K562 (cell line): ENCODE measurements at regions not wholly inside any gene's neighbourhood (a gene's known extent, or its start where the extent isn't known, plus 50 kb on each side); places are given as distances from the start of the nearest gene placed in this dataset.
A peak's percentile ranks its signal among the peaks of the same experiment; 100 is the strongest.
"Not testable (repeated sequence)": the region's sequence is repeated elsewhere in the genome, so short reads cannot be mapped to it uniquely, and the experiment has no call there.

Experiments used
- ATAC-seq: fragments of 200-7000 bp; cut with Tn5 transposase; 3 replicates; pipeline ENCODE4 v1.9.1; 2020; ENCODE audit warnings: moderate library complexity
- BruUV-seq: library from RNA; stranded (reverse); fragments of 400-500 nt; replicated peaks from 2 replicates; lab custom pipeline; 2021; lab: Mats Ljungman, UMichigan
- CTCF ChIA-PET: fragments of 300-600 bp; formaldehyde crosslinking; extraction: SDS; loops from one replicate; lab custom pipeline; 2021; ENCODE audit warnings: low intra/inter-chr PET ratio; lab: Yijun Ruan, JAX
- POLR2A ChIA-PET: fragments of 300-600, 350-650 bp; sonication (Branson Sonifier 250); formaldehyde crosslinking; extraction: SDS; loops from one replicate; lab custom pipeline; 2021; ENCODE audit warnings: antibody characterized with exemption, inconsistent platforms; lab: Yijun Ruan, JAX
- DNase-seq, 4 experiments: peaks; one replicate each; pipeline versions ENCODE4 v3.0.0 to v3.0.0-alpha.2; 2011 to 2018; ENCODE audit warnings: low spot score in 3 of 4, mixed read lengths in 3 of 4; ENCODE audit errors: extremely low read depth in 1 of 4
- FAIRE-seq: peaks from 2 replicates; lab custom pipeline; 2011; peaks lifted over from hg19 to GRCh38; lab: Jason Lieb, UNC
- H2AFZ ChIP-seq: 2 replicates; pipeline ENCODE4 v1.6.0; 2011; ENCODE audit warnings: low read depth, low read length, control low read depth, inconsistent platforms
- H3K27ac ChIP-seq: fragments of 200-600 bp; 3 replicates; pipeline ENCODE4 v1.8.0; 2011; ENCODE audit warnings: low read depth, mild to moderate bottlenecking, control low read depth, inconsistent platforms, low read length, moderate library complexity, mixed read lengths; ENCODE audit errors: extremely low read depth
- H3K27me3 ChIP-seq, 2 experiments: fragments of 300-600 bp in 1 of 2; 2 replicates in 1 of 2; 3 replicates in 1 of 2; pipeline versions ENCODE4 v1.6.0 to v1.8.0; 2011; ENCODE audit warnings: inconsistent platforms in 2 of 2, low read length in 2 of 2, mild to moderate bottlenecking in 1 of 2, mixed read lengths in 1 of 2, moderate library complexity in 1 of 2; ENCODE audit not compliant: control insufficient read depth in 2 of 2, insufficient read depth in 2 of 2
- H3K36me3 ChIP-seq: fragments of 300-600 bp; 3 replicates; pipeline ENCODE4 v1.8.0; 2011; ENCODE audit warnings: mild to moderate bottlenecking, low read length, inconsistent platforms; ENCODE audit not compliant: control insufficient read depth, insufficient read depth
- H3K4me1 ChIP-seq, 2 experiments: fragments of 200-600 bp in 1 of 2; replicated peaks in 1 of 2; 2 replicates in 1 of 2; 3 replicates in 1 of 2; pipeline versions ENCODE4 v1.5.1 to v1.8.0; 2011; ENCODE audit warnings: inconsistent platforms in 2 of 2, low read length in 2 of 2, mild to moderate bottlenecking in 1 of 2, mixed read lengths in 1 of 2, moderate library complexity in 1 of 2; ENCODE audit not compliant: control insufficient read depth in 2 of 2, insufficient read depth in 2 of 2
- H3K4me2 ChIP-seq: 2 replicates; pipeline ENCODE4 v1.6.1; 2011; ENCODE audit warnings: low read length, control low read depth, inconsistent platforms, mixed read lengths; ENCODE audit not compliant: insufficient read depth
- H3K4me3 ChIP-seq: fragments of 200-600 bp; sonication (generic), shearing (Covaris generic); 2 replicates; pipeline ENCODE4 v1.5.1; 2016; ENCODE audit warnings: control low read depth, inconsistent platforms
- H3K79me2 ChIP-seq: fragments of 200-600 bp; 3 replicates; pipeline ENCODE4 v1.8.0; 2011; ENCODE audit warnings: low read length, inconsistent platforms; ENCODE audit not compliant: control insufficient read depth, insufficient read depth
- H3K9ac ChIP-seq, 2 experiments: 2 replicates each; pipeline versions ENCODE4 v1.6.0 to v1.6.1; 2011; ENCODE audit warnings: low read depth in 2 of 2, low read length in 2 of 2, control low read depth in 1 of 2, inconsistent platforms in 1 of 2, mild to moderate bottlenecking in 1 of 2, mixed read lengths in 1 of 2; ENCODE audit not compliant: insufficient read depth in 1 of 2
- H3K9me1 ChIP-seq: one replicate; pipeline ENCODE4 v1.6.0; 2011; ENCODE audit warnings: inconsistent platforms, mild to moderate bottlenecking, low read length, moderate library complexity; ENCODE audit not compliant: control insufficient read depth, insufficient read depth
- H3K9me3 ChIP-seq: replicated peaks from 2 replicates; pipeline ENCODE4 v1.5.1; 2011; ENCODE audit warnings: low read depth, low read length, inconsistent platforms; ENCODE audit not compliant: control insufficient read depth, insufficient read depth
- H4K20me1 ChIP-seq: replicated peaks from 2 replicates; pipeline ENCODE4 v1.6.1; 2011; ENCODE audit warnings: low read length, inconsistent platforms, mixed read lengths; ENCODE audit not compliant: control insufficient read depth, insufficient read depth
- CAMTA2 ChIP-seq: fragments of 250-450 bp; sonication (Bioruptor Pico); conservative IDR thresholded peaks from 2 replicates; pipeline ENCODE4 v1.5.1; 2022
- CEBPB ChIP-seq: fragments of 450-650 bp; IDR thresholded peaks from 2 replicates; pipeline ENCODE4 v1.6.1; 2016; ENCODE audit warnings: missing genetic modification characterization, missing compliant biosample characterization
- CEBPG ChIP-seq, 3 experiments: fragments of 200-800 bp in 1 of 3; sonication (Bioruptor generic) in 1 of 3; sonication (generic) in 1 of 3; formaldehyde crosslinking in 1 of 3; IDR thresholded peaks in 2 of 3; conservative IDR thresholded peaks in 1 of 3; 2 replicates each; pipeline versions ENCODE4 v1.6.1 to v1.8.0; 2016 to 2022; ENCODE audit warnings: missing compliant biosample characterization in 2 of 3, missing genetic modification characterization in 2 of 3, mild to moderate bottlenecking in 1 of 3, missing genetic modification reagents in 1 of 3
- KDM2B ChIP-seq: fragments of 250-450 bp; sonication (Bioruptor Pico); IDR thresholded peaks from 2 replicates; pipeline ENCODE4 v1.8.0; 2021; ENCODE audit warnings: mild to moderate bottlenecking, moderate library complexity
- MCM2 ChIP-seq: fragments of 450-650 bp; IDR thresholded peaks from 2 replicates; pipeline ENCODE4 v1.6.1; 2017; ENCODE audit warnings: low read depth, mild to moderate bottlenecking
- MYNN ChIP-seq, 2 experiments: sonication (generic); formaldehyde crosslinking in 1 of 2; IDR thresholded peaks; 2 replicates each; pipeline versions ENCODE4 v1.5.0 to v1.6.1; 2016 to 2020; ENCODE audit warnings: antibody characterized with exemption in 1 of 2, missing genetic modification reagents in 1 of 2
- NRF1 ChIP-seq, 2 experiments: fragments of 450-650 bp; IDR thresholded peaks in 1 of 2; conservative IDR thresholded peaks in 1 of 2; 2 replicates each; pipeline ENCODE4 v1.6.1; 2014; ENCODE audit warnings: mild to moderate bottlenecking in 2 of 2
- SMARCA4 ChIP-seq: fragments of 450-650 bp; IDR thresholded peaks from 2 replicates; pipeline ENCODE4 v1.6.1; 2016
- ZBTB1 ChIP-seq: sonication (generic); formaldehyde crosslinking; IDR thresholded peaks from 2 replicates; pipeline ENCODE4 v1.8.1; 2023; ENCODE audit warnings: missing genetic modification reagents, low read depth, mild to moderate bottlenecking, borderline replicate concordance
- ZNF3 ChIP-seq: fragments of 250-450 bp; sonication (Bioruptor Pico); IDR thresholded peaks from 2 replicates; pipeline ENCODE4 v1.5.0; 2021; ENCODE audit warnings: mild to moderate bottlenecking, moderate library complexity
- WGBS: fragments of 100-300 bp; shearing (Covaris generic); methylation state at CpG from one replicate; pipeline ENCODE4 v1.1.6; 2016; ENCODE audit warnings: low coverage, mixed read lengths; ENCODE audit not compliant: insufficient coverage; ENCODE audit errors: missing lambda C conversion rate; 5-methylcytosine and 5-hydroxymethylcytosine counted together
- in situ Hi-C: fragments of 300-500 bp; cut with MboI; formaldehyde crosslinking; loops from 4 replicates; pipeline ENCODE4 v1.15.0; 2018; ENCODE audit warnings: inconsistent platforms, mixed read lengths
- intact Hi-C: fragments of 100-400 bp; cut with micrococcal nuclease; formaldehyde crosslinking; loops from 2 replicates; pipeline ENCODE4 v1.14.2; 2022
- TF ChIP-seq, protein P1 (sequence below): fragments of 450-650 bp; IDR thresholded peaks from 2 replicates; pipeline ENCODE4 v1.6.1; 2016; ENCODE audit warnings: antibody characterized with exemption
- TF ChIP-seq, protein P2 (sequence below): fragments of 250-450 bp; sonication (Bioruptor Pico); IDR thresholded peaks from 2 replicates; pipeline ENCODE4 v1.8.0; 2022; ENCODE audit warnings: moderate library complexity, mild to moderate bottlenecking, inconsistent platforms

DNA sequence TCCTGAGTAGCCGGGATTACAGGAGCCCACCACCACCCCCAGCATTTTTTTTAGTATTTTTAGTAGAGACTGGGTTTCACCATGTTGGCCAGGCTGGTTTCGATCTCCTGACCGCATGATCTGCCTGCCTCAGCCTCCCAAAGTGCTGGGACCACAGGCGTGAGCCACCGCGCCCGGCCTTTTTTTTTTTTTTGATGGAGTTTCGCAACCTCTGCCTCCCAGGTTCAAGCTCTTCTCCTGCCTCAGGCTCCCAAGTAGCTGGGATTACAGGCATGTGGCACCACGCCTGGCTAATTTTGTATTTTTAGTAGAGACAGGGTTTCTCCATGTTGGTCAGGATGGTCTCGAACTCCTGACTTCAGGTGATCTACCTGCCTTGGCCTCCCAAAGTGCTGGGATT, 60.2 kb upstream of the PAXBP1 start:
- H2AFZ ChIP-seq; H3K9me1 ChIP-seq; H3K36me3 ChIP-seq; DNase-seq; FAIRE-seq; H4K20me1 ChIP-seq; H3K4me2 ChIP-seq; H3K4me3 ChIP-seq; H3K27ac ChIP-seq; POLR2A ChIA-PET; H3K79me2 ChIP-seq; H3K4me1 ChIP-seq; H3K9ac ChIP-seq; ATAC-seq; H3K9me3 ChIP-seq; BruUV-seq; TF ChIP-seq CEBPG (CRISPR knock-in tag; IDR thresholded peaks at IDR 0.05): not testable (repeated sequence)
- intact Hi-C loops (loop anchor here (5.0 to 10.0 kb wide), 4 partner anchors 296 to 613 kb away; no protein-coding TSS in a partner anchor), in situ Hi-C loops (loop anchor here (5.0 to 10.0 kb wide), 2 partner anchors 366 to 613 kb away; no protein-coding TSS in a partner anchor)
- TF ChIP-seq CEBPB (peak; percentile 61), CEBPG (tag; conservative IDR thresholded peaks at IDR 0.05 in 1 of 2, IDR thresholded peaks at IDR 0.05 in 1 of 2) (peak in 1 of 2 experiments; percentile 52; a peak in 1 of 4 replicates)
- H3K27me3 ChIP-seq: peaks cover 15% of the 10 kb centered on the region in 2 experiments
- 27% methylated on average over 9 of the region's 10 CpGs for WGBS
- CTCF ChIA-PET: interaction anchor here (0.6 kb wide), 1 partner anchor 640 kb away, joined by 3 read pairs; no protein-coding TSS in a partner anchor

DNA sequence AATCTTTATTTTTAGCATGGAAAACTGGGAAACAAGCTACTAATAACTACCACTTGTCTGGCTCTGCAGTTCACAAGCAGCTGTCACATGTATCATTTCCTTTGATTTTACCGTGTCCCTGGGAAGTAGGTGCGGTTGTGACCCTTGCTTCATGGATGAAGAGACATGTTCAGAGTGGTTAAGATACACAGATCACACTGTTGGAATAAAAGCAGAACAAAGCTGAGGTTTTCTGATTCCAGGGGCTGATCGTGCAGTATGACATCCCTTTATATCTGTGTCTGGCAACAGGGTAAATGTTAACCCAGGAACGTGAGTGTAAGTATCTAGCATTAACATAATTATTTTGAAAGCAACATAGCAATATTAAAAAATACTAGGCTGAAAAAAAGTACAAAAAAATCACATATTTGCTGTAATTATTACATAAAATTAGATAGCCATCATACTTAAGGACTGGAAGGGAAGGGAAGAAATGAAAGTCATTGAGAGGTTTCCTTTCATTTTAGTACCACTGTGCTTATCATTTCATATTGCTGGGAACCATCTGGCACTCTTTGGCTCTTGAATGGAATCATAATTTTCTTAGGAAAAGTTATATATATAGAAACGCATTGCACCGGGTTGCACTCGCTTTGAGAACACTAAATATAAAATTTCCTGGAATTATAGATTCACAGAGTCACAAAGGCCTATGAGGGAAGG, 62.8 kb upstream of the PAXBP1 start:
- Histone ChIP-seq H3K4me3 (no peak overlapping the region), H3K79me2 (no peaks in the 10 kb centered on the region), H3K9me1 (no peaks in the 10 kb centered on the region), H3K27me3 (peaks cover 15% of the 10 kb centered on the region in 2 experiments), H3K9me3 (no peaks in the 10 kb centered on the region), H3K4me1 (peaks cover 0 to 3% of the 10 kb centered on the region in 2 experiments; a peak in 1 of 5 replicates), H4K20me1 (no peaks in the 10 kb centered on the region), H3K4me2 (no peak overlapping the region), H3K27ac (no peak overlapping the region), H2AFZ (no peak overlapping the region), H3K9ac (no peak overlapping the region), H3K36me3 (no peaks in the 10 kb centered on the region)
- POLR2A ChIA-PET: interaction anchor here (0.6 to 1.8 kb wide), 5 partner anchors 10 to 830 kb away, joined by 3 to 8 read pairs (median 3); no protein-coding TSS in a partner anchor
- in situ Hi-C loops (loop anchor here (5.0 to 10.0 kb wide), 2 partner anchors 363 to 610 kb away; no protein-coding TSS in a partner anchor), intact Hi-C loops (loop anchor here (5.0 to 10.0 kb wide), 4 partner anchors 293 to 610 kb away; no protein-coding TSS in a partner anchor)
- DNase-seq (no peak), ATAC-seq (no peak), FAIRE-seq (no peak)
- CTCF ChIA-PET: no interaction called here
- 1% methylated on average over 7 of the region's 7 CpGs for WGBS
- no TSS peak for BruUV-seq
- no peak for TF ChIP-seq NRF1 (conservative IDR thresholded peaks at IDR 0.05 in 1 of 2, IDR thresholded peaks at IDR 0.05 in 1 of 2)
- TF ChIP-seq SMARCA4: no peak
- TF ChIP-seq, protein P1, sequence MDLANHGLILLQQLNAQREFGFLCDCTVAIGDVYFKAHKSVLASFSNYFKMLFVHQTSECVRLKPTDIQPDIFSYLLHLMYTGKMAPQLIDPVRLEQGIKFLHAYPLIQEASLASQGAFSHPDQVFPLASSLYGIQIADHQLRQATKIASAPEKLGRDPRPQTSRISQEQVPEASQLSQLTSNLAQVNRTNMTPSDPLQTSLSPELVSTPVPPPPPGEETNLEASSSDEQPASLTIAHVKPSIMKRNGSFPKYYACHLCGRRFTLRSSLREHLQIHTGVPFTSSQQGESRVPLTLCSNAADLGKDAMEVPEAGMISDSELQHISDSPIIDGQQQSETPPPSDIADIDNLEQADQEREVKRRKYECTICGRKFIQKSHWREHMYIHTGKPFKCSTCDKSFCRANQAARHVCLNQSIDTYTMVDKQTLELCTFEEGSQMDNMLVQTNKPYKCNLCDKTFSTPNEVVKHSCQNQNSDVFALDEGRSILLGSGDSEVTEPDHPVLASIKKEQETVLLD: no peak
- TF ChIP-seq, protein P2, sequence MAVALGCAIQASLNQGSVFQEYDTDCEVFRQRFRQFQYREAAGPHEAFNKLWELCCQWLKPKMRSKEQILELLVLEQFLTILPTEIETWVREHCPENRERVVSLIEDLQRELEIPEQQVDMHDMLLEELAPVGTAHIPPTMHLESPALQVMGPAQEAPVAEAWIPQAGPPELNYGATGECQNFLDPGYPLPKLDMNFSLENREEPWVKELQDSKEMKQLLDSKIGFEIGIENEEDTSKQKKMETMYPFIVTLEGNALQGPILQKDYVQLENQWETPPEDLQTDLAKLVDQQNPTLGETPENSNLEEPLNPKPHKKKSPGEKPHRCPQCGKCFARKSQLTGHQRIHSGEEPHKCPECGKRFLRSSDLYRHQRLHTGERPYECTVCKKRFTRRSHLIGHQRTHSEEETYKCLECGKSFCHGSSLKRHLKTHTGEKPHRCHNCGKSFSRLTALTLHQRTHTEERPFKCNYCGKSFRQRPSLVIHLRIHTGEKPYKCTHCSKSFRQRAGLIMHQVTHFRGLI: no peak
- no peak for TF ChIP-seq MCM2
- no peak for TF ChIP-seq ZBTB1 (CRISPR knock-in tag)
- TF ChIP-seq CAMTA2 (CRISPR knock-in tag): no peak
- TF ChIP-seq KDM2B (CRISPR knock-in tag): no peak
- TF ChIP-seq ZNF3 (CRISPR knock-in tag): no peak
- no peak for TF ChIP-seq MYNN (IDR thresholded peaks at IDR 0.05)
- no peak for TF ChIP-seq MYNN (CRISPR knock-in tag; IDR thresholded peaks at IDR 0.05)
